Epithelial cell of prostate (primary cell): ENCODE measurements at regions not wholly inside any gene's neighbourhood (a gene's known extent, or its start where the extent isn't known, plus 50 kb on each side); places are given as distances from the start of the nearest gene placed in this dataset.

ENCODE experiments used
- DNase-seq: peaks from one replicate; pipeline ENCODE4 v3.0.0-alpha.2; 2011; ENCODE audit warnings: low read depth, low spot score
- H3K27ac ChIP-seq: fragments of 450-650 bp; 2 replicates; pipeline ENCODE4 v1.5.1; 2017; ENCODE audit warnings: mild to moderate bottlenecking

DNA sequence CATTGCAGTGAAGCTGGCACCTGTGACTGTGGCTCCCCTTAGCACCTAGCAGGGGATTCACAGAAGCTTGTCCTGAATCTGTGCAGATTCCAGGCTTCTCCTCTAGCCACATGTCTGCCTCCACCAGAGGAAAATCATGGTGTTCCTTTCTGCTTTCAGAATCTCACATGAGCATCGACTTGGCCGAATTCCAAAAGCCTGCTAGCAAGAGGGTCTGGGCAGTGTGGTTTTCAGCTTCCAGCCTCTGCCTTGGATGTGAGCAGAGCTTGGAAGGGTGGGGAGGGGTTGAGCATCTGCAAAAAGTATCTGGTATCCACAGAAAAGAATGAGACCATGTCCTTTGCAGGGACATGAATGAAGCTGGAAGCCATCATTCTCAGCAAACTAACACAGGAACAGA lies 911.1 kb downstream of the TBC1D22A start:
- no peak for DNase-seq
- H3K27ac ChIP-seq = no peak overlapping the region

DNA sequence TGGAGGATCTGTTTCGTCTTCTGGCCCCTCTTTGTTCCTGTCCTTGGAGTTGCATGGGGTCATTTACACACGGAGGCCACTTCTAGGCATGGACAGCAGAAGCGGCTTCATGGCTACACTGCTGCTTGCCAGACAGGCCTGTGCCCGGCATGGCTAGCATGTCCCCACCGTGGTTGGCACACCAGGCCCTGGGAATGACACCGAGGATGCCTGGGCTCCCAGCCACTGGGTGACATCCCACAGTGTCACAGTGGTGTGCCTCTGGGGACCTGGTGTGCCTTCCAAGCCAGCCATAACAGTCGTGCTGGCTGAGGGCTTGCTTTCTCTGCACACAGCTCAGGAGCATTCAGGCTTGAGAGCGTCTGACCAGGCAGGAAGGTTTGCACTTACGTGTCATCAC lies 910.1 kb downstream of the TBC1D22A start:
- no peak for DNase-seq
- H3K27ac ChIP-seq = no peak overlapping the region

DNA sequence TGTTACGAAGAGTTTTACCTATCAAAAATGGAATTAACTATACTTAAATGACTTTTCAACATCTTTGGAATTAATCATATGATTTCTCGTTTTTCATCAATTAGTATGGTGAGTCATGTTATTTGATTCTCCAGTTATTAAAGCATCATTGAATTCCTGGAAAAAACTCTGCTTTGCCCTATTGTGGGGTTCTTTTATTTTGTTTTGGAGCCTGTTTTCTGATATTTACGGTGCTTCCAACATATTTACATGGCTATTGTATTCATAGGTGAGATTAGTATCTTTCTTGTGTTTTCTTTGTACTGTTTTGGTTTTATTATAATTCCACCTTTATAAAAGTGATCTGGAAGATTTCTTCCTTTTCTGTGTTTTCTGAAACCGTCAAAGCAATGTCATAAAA lies 902.7 kb downstream of the TBC1D22A start:
- H3K27ac ChIP-seq = no peak overlapping the region
- no peak for DNase-seq

DNA sequence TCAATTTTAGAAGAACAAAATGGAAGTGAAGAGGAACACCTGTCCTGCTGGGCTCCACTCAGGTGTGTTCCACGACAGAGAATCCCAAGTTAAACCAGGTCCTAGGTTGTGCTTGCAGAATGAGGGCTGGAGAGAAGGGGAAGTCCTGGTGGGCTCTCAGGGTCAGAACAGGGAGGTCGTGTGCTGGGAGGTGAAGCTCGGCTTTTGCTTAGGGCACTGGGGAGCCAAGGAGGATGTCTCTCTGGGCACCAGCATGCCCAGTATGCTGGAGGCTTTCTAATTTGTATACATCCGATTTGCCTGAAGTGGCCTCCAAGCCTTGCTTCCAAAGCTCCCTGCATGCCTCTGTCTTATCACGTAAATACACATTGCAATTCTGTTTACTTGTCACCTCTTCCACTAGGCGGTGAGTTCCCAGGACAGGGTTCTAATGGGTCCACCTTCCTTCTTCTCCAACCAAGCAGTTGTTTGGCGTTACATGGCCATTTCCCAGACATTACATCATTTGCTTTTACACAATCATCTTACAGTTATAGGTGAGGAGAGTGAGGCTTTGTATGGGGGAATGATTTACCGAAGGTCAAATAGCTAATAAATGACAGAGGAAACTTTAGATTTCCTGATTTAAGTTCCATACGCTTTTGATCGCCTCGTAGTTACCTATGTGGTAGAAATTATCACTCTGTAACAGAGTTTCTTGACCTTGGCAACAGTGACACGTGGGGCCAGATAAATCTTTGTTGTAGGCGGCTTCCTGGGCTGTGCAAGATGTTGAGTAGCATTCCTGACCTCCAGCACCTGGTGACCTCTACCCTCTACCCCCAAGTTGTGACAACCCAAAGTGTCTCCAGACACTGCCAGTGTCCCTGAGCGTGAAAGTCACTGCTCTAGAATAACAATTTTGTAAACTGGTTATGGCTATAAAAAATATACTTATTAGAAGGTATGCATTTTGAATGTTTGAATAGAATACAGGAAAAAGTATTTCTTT lies 901.5 kb downstream of the TBC1D22A start:
- no peak for DNase-seq
- no peak overlapping the region for H3K27ac ChIP-seq

DNA sequence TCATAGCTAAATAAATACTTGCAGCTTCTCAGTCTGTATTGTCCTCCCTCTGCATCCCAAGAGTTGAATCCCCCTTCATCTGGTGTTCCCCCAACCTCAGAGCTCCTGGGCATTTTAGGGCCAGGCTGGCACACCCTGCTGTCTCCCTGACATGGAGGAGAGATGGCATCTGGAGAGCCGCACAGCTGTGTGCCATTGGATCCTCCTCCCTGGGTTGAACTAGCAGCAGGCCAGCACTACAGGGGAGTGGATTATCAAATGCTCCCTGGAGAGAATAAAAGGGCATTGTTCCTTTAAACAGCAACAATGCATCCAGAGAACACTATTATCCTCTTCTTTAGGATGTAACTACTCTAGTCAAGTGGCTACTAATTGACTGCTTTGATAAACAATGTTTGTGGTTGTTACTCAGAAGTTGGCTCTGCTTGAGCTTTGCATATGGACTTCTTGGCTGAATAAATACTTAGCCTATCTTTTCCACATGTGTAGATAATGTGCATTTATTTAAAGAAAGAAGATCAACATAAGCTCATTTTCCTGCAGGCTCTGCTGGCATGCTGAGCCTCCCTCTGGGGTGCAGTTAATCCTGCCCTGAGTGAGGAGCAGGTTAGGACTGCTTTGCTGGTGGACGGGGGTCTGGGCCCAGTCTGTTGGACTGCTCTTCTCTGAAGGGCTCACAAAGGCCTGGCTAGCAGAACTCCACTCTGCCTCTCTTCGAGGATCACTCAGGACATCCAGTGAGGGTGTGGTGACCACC lies 897.2 kb downstream of the TBC1D22A start:
- no peak for DNase-seq
- no peak overlapping the region for H3K27ac ChIP-seq

DNA sequence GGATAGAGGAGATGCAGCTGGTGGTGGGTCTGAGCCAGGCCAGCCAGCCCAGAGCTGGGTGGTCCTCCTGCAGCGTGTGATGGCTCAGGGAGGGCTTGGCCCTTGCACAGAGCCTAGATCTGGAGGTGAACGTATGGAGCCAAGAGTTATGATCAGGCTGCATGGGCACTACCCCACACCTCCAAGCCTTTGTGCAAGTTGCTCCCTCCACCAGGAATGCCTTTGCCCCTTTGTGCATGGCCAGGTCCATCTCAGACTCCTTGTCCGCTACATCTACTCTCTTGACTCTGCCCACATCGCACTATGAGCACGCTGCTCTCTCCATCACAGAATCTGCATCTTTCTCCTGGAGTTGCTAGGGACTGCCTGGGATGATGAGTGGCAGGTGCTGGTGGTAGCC lies 895.7 kb downstream of the TBC1D22A start:
- H3K27ac ChIP-seq = no peak overlapping the region
- no peak for DNase-seq

DNA sequence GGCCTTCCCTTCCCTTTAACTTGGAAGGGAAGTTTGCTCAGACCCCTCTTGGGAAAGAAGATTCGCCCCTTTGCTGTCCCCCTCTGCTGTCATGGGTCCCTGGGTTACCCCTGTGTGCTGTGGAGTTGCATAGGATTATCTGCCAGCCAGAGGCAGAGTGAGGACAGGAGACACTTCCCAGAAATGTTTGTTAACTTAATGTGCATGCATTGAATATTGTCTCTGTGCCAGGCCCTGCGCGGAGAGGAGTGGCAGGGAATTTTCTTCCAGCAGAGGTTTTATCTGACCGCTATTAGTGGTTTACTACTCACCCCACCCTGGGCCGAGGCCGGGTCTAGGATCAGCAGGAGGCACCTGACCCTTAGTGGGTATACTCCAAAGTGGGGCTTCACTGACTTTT lies 894.8 kb downstream of the TBC1D22A start:
- no peak overlapping the region for H3K27ac ChIP-seq
- DNase-seq = no peak

DNA sequence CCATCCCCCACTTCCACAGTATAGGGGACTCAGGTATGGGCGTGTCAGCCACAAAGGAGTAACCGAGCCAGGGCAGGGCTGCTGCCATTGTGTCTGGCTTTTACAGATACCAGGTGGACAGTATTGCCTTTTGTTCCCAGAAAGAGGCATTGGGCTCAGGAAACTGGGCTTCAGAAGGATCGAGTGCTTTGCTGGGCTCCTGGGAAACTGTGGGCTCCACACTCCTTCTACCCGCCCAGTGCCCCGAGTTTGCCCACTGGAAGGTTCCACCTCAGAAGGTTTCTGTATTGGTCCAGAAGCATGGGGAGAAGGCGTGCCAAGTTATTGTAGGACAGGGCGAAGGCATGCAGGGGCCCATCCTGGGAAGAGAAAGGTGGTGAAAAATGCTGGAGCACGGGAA lies 894.4 kb downstream of the TBC1D22A start:
- H3K27ac ChIP-seq = no peak overlapping the region
- no peak for DNase-seq

DNA sequence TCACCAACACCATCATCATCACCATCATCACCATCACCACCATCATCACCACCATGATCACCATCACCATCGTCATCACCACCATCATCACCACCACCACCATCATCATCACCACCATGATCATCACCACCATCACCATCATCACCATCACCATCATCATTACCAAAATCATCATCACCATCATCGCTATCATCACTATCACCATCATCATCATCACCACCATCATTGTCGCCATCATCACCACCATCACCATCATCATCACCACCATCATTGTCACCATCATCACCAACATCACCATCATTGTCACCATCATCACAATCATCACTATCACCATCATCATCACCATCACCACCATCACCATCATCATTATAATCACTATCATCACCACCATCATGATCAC lies 893.5 kb downstream of the TBC1D22A start:
- DNase-seq = no peak

DNA sequence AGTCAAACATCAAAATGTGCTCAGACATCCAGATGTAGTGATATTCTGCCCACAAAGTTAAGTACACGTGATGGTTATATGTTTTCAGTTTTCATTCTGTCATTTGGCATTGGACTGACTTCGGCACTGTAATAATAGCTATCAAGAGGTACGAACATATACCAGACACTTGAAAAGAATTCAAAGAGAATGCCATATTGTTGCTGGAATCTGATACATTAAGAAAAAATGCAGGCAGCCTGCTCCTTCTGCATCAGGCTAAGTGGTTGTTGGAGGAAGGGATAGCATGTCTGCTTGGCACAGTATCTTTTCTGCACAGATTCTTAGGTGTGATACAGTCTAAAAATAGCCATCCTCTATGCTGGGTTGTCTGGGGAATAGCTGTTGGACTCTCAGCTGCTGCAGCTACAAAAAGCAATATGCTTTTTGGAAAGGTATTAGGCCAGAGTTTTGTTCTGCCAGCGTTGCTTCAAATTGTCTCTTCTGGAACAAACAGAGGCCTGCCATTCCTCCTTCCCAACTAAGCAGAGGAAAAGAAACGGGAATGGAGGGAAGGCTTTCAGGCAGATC lies 892.6 kb downstream of the TBC1D22A start:
- DNase-seq = no peak
- H3K27ac ChIP-seq = no peak overlapping the region

More for the DNA sequence above, 893.5 kb downstream of the TBC1D22A start:
- H3K27ac ChIP-seq = no peak overlapping the region

DNA sequence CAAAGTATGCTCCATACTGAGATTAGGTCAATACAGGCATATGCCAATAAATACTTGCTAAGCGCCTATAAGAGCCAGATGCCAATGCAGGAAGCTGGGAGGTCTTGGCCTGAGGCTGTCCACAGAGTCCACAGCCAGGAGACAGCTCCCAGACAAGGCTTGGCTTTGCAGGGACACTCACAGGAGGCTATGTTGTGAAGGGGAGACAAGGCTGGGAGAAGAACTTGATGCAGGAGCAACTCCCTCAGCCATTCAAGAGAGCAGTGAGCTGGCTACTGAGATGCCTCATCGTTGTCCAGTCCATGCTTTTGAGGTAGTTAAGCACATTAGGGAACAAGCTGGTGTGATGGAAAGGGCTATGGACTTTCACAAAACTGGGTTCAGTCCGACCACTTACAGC lies 891.5 kb downstream of the TBC1D22A start:
- DNase-seq = no peak
- H3K27ac ChIP-seq = no peak overlapping the region

DNA sequence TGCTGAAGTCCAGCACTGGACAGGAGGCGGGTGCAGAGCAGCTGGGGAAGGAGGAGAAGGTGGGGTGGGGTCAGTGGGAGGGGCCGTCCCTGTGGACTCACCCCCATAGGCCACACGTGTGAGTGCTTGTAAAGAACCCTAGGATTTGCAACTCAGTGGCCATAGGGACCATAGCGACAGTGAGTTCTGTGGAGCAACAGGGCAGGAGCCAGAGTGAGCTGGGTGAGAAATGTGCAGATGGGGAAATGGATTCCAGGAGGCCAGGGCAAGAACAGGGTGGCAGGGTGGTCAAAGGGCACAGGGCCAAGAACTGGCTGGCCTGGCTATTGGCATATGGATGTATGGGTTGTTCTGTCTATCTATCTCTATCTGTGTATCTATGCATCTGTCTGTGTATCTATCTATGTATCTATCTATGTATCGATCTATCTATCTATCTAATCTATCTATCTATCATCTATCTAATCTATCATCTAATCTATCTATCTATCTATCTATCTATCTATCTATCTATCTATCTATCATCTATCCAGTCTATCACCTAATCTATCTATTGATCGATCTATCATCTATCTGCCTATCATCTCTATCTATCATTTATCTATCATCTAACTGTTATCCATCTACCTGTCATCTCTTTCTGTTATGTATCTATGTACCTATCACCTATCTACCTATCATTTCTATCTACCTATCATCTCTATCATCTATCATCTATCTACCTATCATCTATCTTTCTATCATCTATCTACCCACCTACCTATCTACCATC lies 889.0 kb downstream of the TBC1D22A start:
- no peak for DNase-seq
- no peak overlapping the region for H3K27ac ChIP-seq

DNA sequence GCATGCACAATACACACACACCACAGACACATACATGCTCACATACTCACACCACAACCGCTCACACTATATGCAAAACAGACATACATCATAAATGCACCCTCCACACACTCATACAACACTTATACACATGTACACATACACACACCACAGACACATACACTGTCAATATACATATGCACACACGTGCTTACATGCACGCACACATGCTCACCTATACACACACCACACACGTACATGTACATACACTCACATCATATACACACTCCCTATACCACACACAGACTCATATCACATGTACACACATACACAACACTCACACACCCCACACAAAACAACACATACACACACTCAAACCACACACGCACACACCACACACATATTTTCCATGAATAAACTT lies 885.3 kb downstream of the TBC1D22A start:
- H3K27ac ChIP-seq = no peak overlapping the region
- no peak for DNase-seq

DNA sequence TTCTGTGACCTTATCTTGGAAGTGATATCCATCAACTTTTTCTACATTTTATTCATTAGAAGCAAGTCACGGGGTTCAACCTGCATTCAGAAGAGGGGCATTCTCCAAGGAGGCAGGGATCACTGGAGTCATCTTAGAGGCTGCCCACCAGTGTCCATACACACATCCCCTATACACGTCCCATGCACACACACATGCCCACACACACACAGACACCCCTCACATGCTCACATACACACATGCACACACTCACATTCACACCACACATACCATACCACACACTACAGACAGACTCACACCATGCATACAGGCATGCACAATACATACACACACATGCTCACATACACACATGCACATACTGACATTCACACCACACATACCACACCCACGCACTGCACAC lies 884.7 kb downstream of the TBC1D22A start:
- DNase-seq = no peak
- H3K27ac ChIP-seq = no peak overlapping the region

DNA sequence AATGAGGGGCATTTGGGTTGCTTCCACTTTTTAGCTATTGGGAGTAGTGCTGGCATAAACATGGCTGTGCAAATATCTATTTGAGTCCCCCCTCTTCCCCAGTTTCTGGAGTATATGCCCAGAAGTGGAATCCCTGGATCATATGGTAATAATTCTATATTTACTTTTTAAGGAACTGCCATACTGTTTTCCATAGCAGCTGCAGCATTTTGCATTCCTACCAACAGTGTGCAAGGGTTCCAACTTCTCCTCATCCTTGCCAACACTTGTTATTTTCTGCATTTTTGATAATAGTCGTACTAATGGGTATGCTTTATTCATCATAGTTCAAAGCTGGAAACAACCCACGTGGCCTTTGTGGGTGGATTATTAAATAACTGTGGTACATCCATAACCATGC lies 883.5 kb downstream of the TBC1D22A start:
- H3K27ac ChIP-seq = no peak overlapping the region
- DNase-seq = no peak

DNA sequence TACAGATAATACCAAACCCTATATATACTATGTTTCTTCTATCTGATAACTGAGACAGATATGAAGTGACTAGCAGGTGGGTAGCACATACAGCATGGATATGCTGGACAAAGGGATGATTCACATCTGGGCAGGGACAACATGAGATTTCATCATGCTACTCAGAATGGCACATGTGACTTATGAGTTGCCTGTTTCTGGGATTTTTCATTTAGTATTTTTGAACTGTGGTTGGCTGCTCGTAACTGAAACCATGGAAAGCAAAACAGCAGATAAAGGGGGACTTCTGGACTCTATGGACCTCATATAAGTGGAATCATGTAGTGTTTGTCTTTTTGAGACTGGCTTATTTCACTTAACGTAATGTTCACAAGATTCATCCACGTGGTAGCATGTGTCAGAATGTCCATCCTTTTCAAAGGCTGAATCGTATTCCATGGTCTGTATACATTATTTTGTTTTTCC lies 883.0 kb downstream of the TBC1D22A start:
- H3K27ac ChIP-seq = no peak overlapping the region
- no peak for DNase-seq

DNA sequence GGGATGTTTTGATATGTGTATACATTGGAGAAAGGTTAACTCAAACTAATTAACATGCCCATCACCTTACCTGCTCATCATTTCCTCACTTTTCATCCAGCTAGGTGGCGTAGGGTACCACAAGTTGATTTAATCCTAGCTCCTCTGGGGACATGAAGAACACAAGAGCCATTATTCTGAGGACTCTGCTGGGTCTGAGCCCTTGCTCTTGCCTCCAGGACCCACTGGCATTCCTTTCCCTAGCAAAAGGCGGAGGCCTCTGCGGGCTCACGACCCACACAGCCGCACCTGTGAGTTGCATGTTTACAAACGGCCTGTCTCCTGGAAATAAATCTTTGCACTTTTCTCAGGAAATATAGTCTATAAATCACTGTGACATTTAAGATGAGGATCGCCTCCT lies 871.9 kb downstream of the TBC1D22A start:
- no peak for DNase-seq
- H3K27ac ChIP-seq = no peak overlapping the region

DNA sequence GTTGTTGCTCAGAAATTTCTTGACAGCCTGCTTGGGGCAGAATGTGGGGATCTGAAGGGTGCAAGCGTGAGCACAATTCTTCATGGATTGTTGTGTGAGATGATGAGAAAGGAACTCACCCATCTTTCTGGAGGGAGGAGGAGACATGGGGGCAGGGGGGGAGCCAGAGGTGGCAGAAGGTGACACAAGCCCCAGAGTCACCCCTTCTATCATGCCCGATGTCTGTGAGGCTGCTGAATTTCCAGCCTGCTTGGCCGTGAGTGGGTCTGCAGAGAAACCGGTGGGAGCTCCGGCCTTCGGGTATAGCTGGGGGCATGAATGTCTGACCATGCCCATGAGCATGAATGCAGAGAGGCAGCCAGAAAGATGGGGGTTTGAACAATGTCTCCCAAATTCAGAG lies 870.7 kb downstream of the TBC1D22A start:
- no peak for DNase-seq
- H3K27ac ChIP-seq = no peak overlapping the region

DNA sequence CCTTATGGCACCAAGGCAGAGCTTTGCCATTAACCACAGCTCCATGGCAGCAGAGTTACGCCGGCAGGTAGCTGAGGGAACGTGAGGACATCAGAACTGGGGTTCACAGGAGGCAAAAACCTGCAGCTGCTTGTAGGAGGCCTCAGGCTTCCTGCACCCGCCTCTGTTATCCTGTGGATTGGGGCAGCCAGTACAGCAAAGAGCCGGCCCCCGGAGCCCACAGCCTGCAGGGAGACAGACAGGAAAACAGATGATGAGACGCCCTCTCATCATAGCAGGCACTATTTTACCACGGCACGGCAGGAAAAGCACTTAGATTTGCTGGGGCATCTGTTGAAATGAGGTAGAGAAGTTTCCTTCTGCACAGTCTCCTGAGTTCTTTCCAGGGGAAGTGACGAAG lies 870.3 kb downstream of the TBC1D22A start:
- no peak overlapping the region for H3K27ac ChIP-seq
- DNase-seq = no peak

DNA sequence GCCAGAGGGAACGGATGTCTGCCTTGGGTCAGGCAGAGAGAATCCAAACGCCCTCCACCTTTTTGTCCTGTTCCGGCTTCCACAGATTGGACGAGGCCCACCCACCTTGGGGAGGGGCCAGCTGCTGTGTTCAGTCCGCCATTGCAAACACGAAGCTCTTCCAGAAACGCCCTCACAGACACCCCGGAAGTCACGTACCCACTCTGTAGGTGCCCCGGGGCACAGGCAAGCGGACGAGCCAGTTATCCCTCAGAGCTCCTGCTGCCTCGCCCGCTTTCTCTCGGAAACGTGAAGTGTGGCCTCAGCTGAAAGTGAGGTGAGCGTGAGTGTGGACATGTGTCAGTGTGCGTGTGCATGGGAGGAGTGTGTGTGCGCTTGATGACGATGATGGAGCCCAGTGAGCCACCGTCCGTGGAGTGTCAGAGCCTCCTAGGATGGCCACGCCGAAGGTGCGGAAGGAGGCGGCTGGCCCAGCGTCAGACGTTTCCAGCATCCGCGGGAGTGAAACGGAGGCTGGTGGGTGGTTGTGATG lies 869.2 kb downstream of the TBC1D22A start:
- H3K27ac ChIP-seq = no peak overlapping the region
- no peak for DNase-seq
